Sigmoid colon (tissue), 6 donors: ENCODE measurements at regions not wholly inside any gene's neighbourhood (a gene's known extent, or its start where the extent isn't known, plus 50 kb on each side); places are given as distances from the start of the nearest gene placed in this dataset.

ENCODE experiments used
- DNase-seq: peaks from one replicate; pipeline ENCODE4 v3.0.0-alpha.2; 2019
- H3K27ac ChIP-seq, 4 donors: fragments of 200-600 bp; sonication (generic); one replicate each; pipeline ENCODE4 v1.5.1; 2016 to 2019; ENCODE audit warnings: mild to moderate bottlenecking in 1 of 4
- H3K27me3 ChIP-seq, 3 donors: fragments of 200-600 bp; sonication (generic); one replicate each; pipeline ENCODE4 v1.5.1; 2019; ENCODE audit warnings: mild to moderate bottlenecking in 1 of 3
- H3K36me3 ChIP-seq, 4 donors: fragments of 200-600 bp; sonication (generic); one replicate each; pipeline ENCODE4 v1.5.1; 2016 to 2019
- H3K4me1 ChIP-seq, 4 donors: fragments of 200-600 bp; sonication (generic); one replicate each; pipeline ENCODE4 v1.5.1; 2017 to 2019
- H3K4me3 ChIP-seq, 4 donors: fragments of 200-600 bp; sonication (generic); one replicate each; pipeline ENCODE4 v1.5.1; 2017 to 2019; ENCODE audit warnings: mild to moderate bottlenecking in 2 of 4, moderate library complexity in 1 of 4
- H3K9me3 ChIP-seq, 4 donors: fragments of 200-600 bp in 3 of 4; sonication (generic) in 3 of 4; one replicate each; pipeline versions ENCODE4 v1.5.1 to v1.6.1; 2013 to 2019
- CTCF ChIP-seq, 4 experiments: fragments of 450-650 bp in 3 of 4; fragments of 200-600 bp in 1 of 4; IDR thresholded peaks; one replicate each; pipeline ENCODE4 v1.5.1; 2016 to 2019; ENCODE audit warnings: antibody characterized with exemption in 4 of 4, mild to moderate bottlenecking in 3 of 4, moderate library complexity in 2 of 4
- EP300 ChIP-seq, 4 donors: sonication (generic); formaldehyde crosslinking; IDR thresholded peaks; one replicate each; pipeline ENCODE4 v1.6.1; 2017; ENCODE audit warnings: antibody characterized with exemption in 4 of 4
- POLR2A ChIP-seq, 2 donors: fragments of 450-650 bp; IDR thresholded peaks; one replicate each; pipeline ENCODE4 v1.6.1; 2016; ENCODE audit warnings: antibody characterized with exemption in 2 of 2, mild to moderate bottlenecking in 2 of 2, moderate library complexity in 2 of 2
- POLR2AphosphoS5 ChIP-seq, 4 donors: sonication (generic); formaldehyde crosslinking; IDR thresholded peaks; one replicate each; pipeline ENCODE4 v1.6.1; 2017; ENCODE audit warnings: antibody characterized with exemption in 4 of 4
- WGBS, 2 donors: extraction: QIAGEN DNeasy Blood & Tissue Kit; methylation state at CpG; one replicate each; pipeline ENCODE4 v1.1.7; 2013; 5-methylcytosine and 5-hydroxymethylcytosine counted together
- intact Hi-C: fragments of 100-400 bp; cut with DNase I; formaldehyde crosslinking; loops from one replicate; pipeline ENCODE4 v1.15.1; 2023
- donor health status: healthy with polysubstance abuse.
- donor health status: healthy.

- 95 to 97% methylated on average over 4 of the region's 4 CpGs for WGBS, 2 donors
- intact Hi-C loops: no loop called here
- Histone ChIP-seq H3K36me3 (no peaks in the 10 kb centered on the region), H3K4me1 (peaks cover 0 to 5% (median 0%) of the 10 kb centered on the region in 4 donors), H3K4me3 (no peak overlapping the region), H3K27me3 (no peaks in the 10 kb centered on the region), H3K9me3 (no peaks in the 10 kb centered on the region), H3K27ac (no peak overlapping the region)
- TF ChIP-seq CTCF (IDR thresholded peaks at IDR 0.05) (no peak), POLR2AphosphoS5 (IDR thresholded peaks at IDR 0.05) (no peak), POLR2A (IDR thresholded peaks at IDR 0.05) (no peak), EP300 (IDR thresholded peaks at IDR 0.05) (no peak)
- no peak for DNase-seq
These were observed 172.8 kb upstream of the NUDT4 start for GRCh38 chr12:93204896-93205295.

GRCh38 chr12:93205361-93205760 is 172.4 kb upstream of the NUDT4 start:
- intact Hi-C loops: no loop called here
- Histone ChIP-seq H3K27me3 (no peaks in the 10 kb centered on the region), H3K27ac (no peak overlapping the region), H3K4me3 (no peak overlapping the region), H3K36me3 (no peaks in the 10 kb centered on the region), H3K4me1 (peaks cover 0 to 5% (median 0%) of the 10 kb centered on the region in 4 donors), H3K9me3 (no peaks in the 10 kb centered on the region)
- no peak for DNase-seq
- 89 to 92% methylated on average over 3 of the region's 3 CpGs for WGBS, 2 donors
- TF ChIP-seq EP300 (IDR thresholded peaks at IDR 0.05) (no peak), CTCF (IDR thresholded peaks at IDR 0.05) (no peak), POLR2AphosphoS5 (IDR thresholded peaks at IDR 0.05) (no peak), POLR2A (IDR thresholded peaks at IDR 0.05) (no peak)

GRCh38 chr12:93208011-93208410 is 169.7 kb upstream of the NUDT4 start:
- Histone ChIP-seq H3K4me1 (peaks cover 0 to 4% (median 0%) of the 10 kb centered on the region in 4 donors), H3K27me3 (no peaks in the 10 kb centered on the region), H3K36me3 (no peaks in the 10 kb centered on the region), H3K9me3 (no peaks in the 10 kb centered on the region), H3K27ac (no peak overlapping the region), H3K4me3 (no peak overlapping the region)
- intact Hi-C loops: no loop called here
- WGBS, 2 donors: 49 to 90% methylated on average over 1 of the region's 1 CpG
- DNase-seq: no peak
- TF ChIP-seq POLR2AphosphoS5 (IDR thresholded peaks at IDR 0.05) (no peak), EP300 (IDR thresholded peaks at IDR 0.05) (no peak), CTCF (IDR thresholded peaks at IDR 0.05) (no peak), POLR2A (IDR thresholded peaks at IDR 0.05) (no peak)

- WGBS, 2 donors: 33 to 74% methylated on average over 6 of the region's 6 CpGs
- intact Hi-C loops: no loop called here
- H3K27me3 ChIP-seq: no peaks in the 10 kb centered on the region
- no peaks in the 10 kb centered on the region for H3K4me1 ChIP-seq
- no peak for DNase-seq
- TF ChIP-seq EP300 (IDR thresholded peaks at IDR 0.05): no peak
- no peak for TF ChIP-seq POLR2AphosphoS5 (IDR thresholded peaks at IDR 0.05)
- no peak for TF ChIP-seq CTCF (IDR thresholded peaks at IDR 0.05)
- no peak for TF ChIP-seq POLR2A (IDR thresholded peaks at IDR 0.05)
- H3K4me3 ChIP-seq: no peak overlapping the region
- H3K36me3 ChIP-seq: no peaks in the 10 kb centered on the region
- H3K9me3 ChIP-seq: no peaks in the 10 kb centered on the region
- no peak overlapping the region for H3K27ac ChIP-seq
These were observed 163.0 kb upstream of the NUDT4 start for GRCh38 chr12:93214523-93215289.

- Histone ChIP-seq H3K36me3 (no peaks in the 10 kb centered on the region), H3K27me3 (no peaks in the 10 kb centered on the region), H3K27ac (no peak overlapping the region), H3K4me1 (no peaks in the 10 kb centered on the region), H3K9me3 (no peaks in the 10 kb centered on the region), H3K4me3 (no peak overlapping the region)
- intact Hi-C loops: no loop called here
- no peak for DNase-seq
- TF ChIP-seq POLR2A (IDR thresholded peaks at IDR 0.05) (no peak), POLR2AphosphoS5 (IDR thresholded peaks at IDR 0.05) (no peak), CTCF (IDR thresholded peaks at IDR 0.05) (no peak), EP300 (IDR thresholded peaks at IDR 0.05) (no peak)
- WGBS, 2 donors: 94 to 95% methylated on average over 1 of the region's 1 CpG
These were observed 162.4 kb upstream of the NUDT4 start for GRCh38 chr12:93215290-93215678.
